IMR-90 (cell line): ENCODE measurements at regions not wholly inside any gene's neighbourhood (a gene's known extent, or its start where the extent isn't known, plus 50 kb on each side); places are given as distances from the start of the nearest gene placed in this dataset.

Source experiments
- ATAC-seq: fragments of 200-7000 bp; cut with Tn5 transposase; 2 replicates; pipeline ENCODE4 v1.9.1; 2020; ENCODE audit warnings: low read depth, mild to moderate bottlenecking, moderate library complexity
- BruUV-seq: library from RNA; stranded (reverse); fragments of 400-500 nt; replicated peaks from 2 replicates; lab custom pipeline; 2021; lab: Mats Ljungman, UMichigan
- CTCF ChIA-PET: fragments of 300-600 bp; formaldehyde crosslinking; extraction: SDS; loops from one replicate; lab custom pipeline; 2021; ENCODE audit warnings: antibody characterized with exemption; lab: Yijun Ruan, JAX
- POLR2A ChIA-PET: fragments of 300-600 bp; sonication (Branson Sonifier 250); formaldehyde crosslinking; loops from one replicate; lab custom pipeline; 2022; ENCODE audit warnings: antibody characterized with exemption; ENCODE audit not compliant: unreplicated experiment; lab: Charles Lee
- DNase-seq: peaks from one replicate; pipeline ENCODE4 v3.0.0; 2013
- H2AFZ ChIP-seq: replicated peaks from 2 replicates; pipeline ENCODE3; 2013; ENCODE audit warnings: low read length, mild to moderate bottlenecking; ENCODE audit not compliant: poor library complexity
- H2AK5ac ChIP-seq: 2 replicates; pipeline ENCODE4 v1.6.1; 2013; ENCODE audit warnings: low read depth, low read length, inconsistent platforms
- H2AK9ac ChIP-seq: replicated peaks from 2 replicates; pipeline ENCODE3; 2013; ENCODE audit warnings: mild to moderate bottlenecking, low read depth, low read length, moderate library complexity; ENCODE audit not compliant: poor library complexity
- H2BK120ac ChIP-seq: 2 replicates; pipeline ENCODE4 v1.6.1; 2013; ENCODE audit warnings: low read depth, low read length, inconsistent platforms
- H2BK15ac ChIP-seq: 3 replicates; pipeline ENCODE4 v1.6.1; 2013; ENCODE audit warnings: low read depth, low read length, inconsistent platforms
- H2BK20ac ChIP-seq: 2 replicates; pipeline ENCODE4 v1.6.1; 2013; ENCODE audit warnings: low read depth, mild to moderate bottlenecking, inconsistent platforms, low read length, moderate library complexity
- H2BK5ac ChIP-seq: 2 replicates; pipeline ENCODE4 v1.6.1; 2013; ENCODE audit warnings: mild to moderate bottlenecking, low read depth, low read length, inconsistent platforms; ENCODE audit not compliant: poor library complexity, severe bottlenecking
- H3K14ac ChIP-seq: replicated peaks from 2 replicates; pipeline ENCODE4 v1.6.1; 2013; ENCODE audit warnings: low read depth, low read length, inconsistent platforms
- H3K18ac ChIP-seq: 2 replicates; pipeline ENCODE4 v1.6.1; 2013; ENCODE audit warnings: low read depth, low read length, control low read depth
- H3K23ac ChIP-seq: 2 replicates; pipeline ENCODE4 v1.6.1; 2013; ENCODE audit warnings: low read depth, low read length, inconsistent platforms
- H3K27ac ChIP-seq: 2 replicates; pipeline ENCODE4 v1.5.1; 2013; ENCODE audit warnings: mild to moderate bottlenecking, control low read depth, low read length; ENCODE audit not compliant: insufficient read depth
- H3K27me3 ChIP-seq: 2 replicates; pipeline ENCODE4 v1.6.1; 2013; ENCODE audit warnings: low read length; ENCODE audit not compliant: control insufficient read depth, insufficient read depth
- H3K36me3 ChIP-seq: 2 replicates; pipeline ENCODE4 v1.6.1; 2013; ENCODE audit warnings: low read length, mixed read lengths; ENCODE audit not compliant: control insufficient read depth, insufficient read depth
- H3K4ac ChIP-seq: 2 replicates; pipeline ENCODE4 v1.6.1; 2013; ENCODE audit warnings: low read depth, low read length, inconsistent platforms
- H3K4me1 ChIP-seq: 2 replicates; pipeline ENCODE4 v1.6.1; 2013; ENCODE audit warnings: low read length, mixed read lengths; ENCODE audit not compliant: control insufficient read depth, insufficient read depth
- H3K4me2 ChIP-seq: 2 replicates; pipeline ENCODE4 v1.6.1; 2013; ENCODE audit warnings: low read depth, mild to moderate bottlenecking, control low read depth, low read length, moderate library complexity
- H3K4me3 ChIP-seq: 2 replicates; pipeline ENCODE4 v1.5.1; 2013; ENCODE audit warnings: low read depth, mild to moderate bottlenecking, control low read depth, low read length, moderate library complexity; ENCODE audit not compliant: insufficient read depth
- H3K56ac ChIP-seq: 2 replicates; pipeline ENCODE4 v1.6.1; 2013; ENCODE audit warnings: low read length, inconsistent platforms; ENCODE audit not compliant: insufficient read depth; ENCODE audit errors: extremely low read depth
- H3K79me1 ChIP-seq, 2 experiments: 2 replicates each; pipeline ENCODE4 v1.6.1; 2013; ENCODE audit warnings: low read length in 2 of 2, inconsistent platforms in 1 of 2, low read depth in 1 of 2
- H3K9ac ChIP-seq: 2 replicates; pipeline ENCODE4 v1.6.1; 2013; ENCODE audit warnings: low read depth, low read length, control low read depth
- H3K9me1 ChIP-seq: 2 replicates; pipeline ENCODE4 v1.6.1; 2013; ENCODE audit warnings: low read length, inconsistent platforms; ENCODE audit not compliant: insufficient read depth
- H3K9me3 ChIP-seq: 2 replicates; pipeline ENCODE4 v1.6.1; 2013; ENCODE audit warnings: low read length; ENCODE audit not compliant: control insufficient read depth, insufficient read depth
- H4K20me1 ChIP-seq: 2 replicates; pipeline ENCODE4 v1.6.1; 2013; ENCODE audit warnings: low read length, inconsistent platforms; ENCODE audit not compliant: insufficient read depth
- H4K5ac ChIP-seq: 2 replicates; pipeline ENCODE4 v1.6.1; 2013; ENCODE audit warnings: mild to moderate bottlenecking, low read depth, low read length, control low read depth
- H4K8ac ChIP-seq, 2 experiments: 2 replicates each; pipeline ENCODE4 v1.6.1; 2013; ENCODE audit warnings: low read depth in 2 of 2, low read length in 2 of 2, control low read depth in 1 of 2, inconsistent platforms in 1 of 2
- H4K91ac ChIP-seq: 2 replicates; pipeline ENCODE4 v1.6.1; 2013; ENCODE audit warnings: low read depth, low read length, inconsistent platforms; ENCODE audit not compliant: insufficient read depth
- BHLHE40 ChIP-seq: fragments of 150-350 bp; IDR thresholded peaks from 2 replicates; pipeline ENCODE4 v1.6.1; 2016; ENCODE audit warnings: mild to moderate bottlenecking, low read depth, low read length
- CEBPB ChIP-seq: IDR thresholded peaks from 2 replicates; pipeline ENCODE4 v1.6.1; 2012; ENCODE audit warnings: low read depth, low read length, improper control_type of control experiment
- CHD1 ChIP-seq: IDR thresholded peaks from 2 replicates; pipeline ENCODE4 v1.6.1; 2012; ENCODE audit warnings: low read depth, low read length, improper control_type of control experiment
- CTCF ChIP-seq: conservative IDR thresholded peaks from 2 replicates; pipeline ENCODE4 v1.5.1; 2012; ENCODE audit warnings: mild to moderate bottlenecking, low read depth, low read length, improper control_type of control experiment
- ELK1 ChIP-seq: fragments of 150-350 bp; IDR thresholded peaks from 2 replicates; pipeline ENCODE4 v1.6.1; 2016; ENCODE audit warnings: low read depth, mild to moderate bottlenecking, low read length, moderate library complexity, borderline replicate concordance
- FOS ChIP-seq: fragments of 150-350 bp; IDR thresholded peaks from 2 replicates; pipeline ENCODE4 v1.6.1; 2016; ENCODE audit warnings: low read depth, low read length
- MAFK ChIP-seq: IDR thresholded peaks from 2 replicates; pipeline ENCODE4 v1.6.1; 2012; ENCODE audit warnings: low read depth, low read length, improper control_type of control experiment
- MAZ ChIP-seq: IDR thresholded peaks from 2 replicates; pipeline ENCODE4 v1.6.1; 2012; ENCODE audit warnings: low read depth, mild to moderate bottlenecking, low read length, improper control_type of control experiment, moderate library complexity, borderline replicate concordance
- MXI1 ChIP-seq: IDR thresholded peaks from 2 replicates; pipeline ENCODE4 v1.6.1; 2012; ENCODE audit warnings: low read depth, mild to moderate bottlenecking, low read length, moderate library complexity, borderline replicate concordance
- NFE2L2 ChIP-seq: fragments of 150-350 bp; IDR thresholded peaks from 2 replicates; pipeline ENCODE4 v1.6.1; 2016; ENCODE audit warnings: low read depth, mild to moderate bottlenecking, low read length
- POLR2A ChIP-seq: IDR thresholded peaks from 2 replicates; pipeline ENCODE4 v1.6.1; 2012; ENCODE audit warnings: mild to moderate bottlenecking, low read depth, low read length
- RCOR1 ChIP-seq: IDR thresholded peaks from 2 replicates; pipeline ENCODE4 v1.6.1; 2012; ENCODE audit warnings: mild to moderate bottlenecking, low read length, improper control_type of control experiment; ENCODE audit not compliant: insufficient replicate concordance
- RFX5 ChIP-seq: IDR thresholded peaks from 2 replicates; pipeline ENCODE4 v1.8.0; 2012; ENCODE audit warnings: low read depth, mild to moderate bottlenecking, low read length, moderate library complexity
- SMC3 ChIP-seq: fragments of 150-350 bp; IDR thresholded peaks from 2 replicates; pipeline ENCODE4 v1.6.1; 2016; ENCODE audit warnings: low read depth, mild to moderate bottlenecking, antibody characterized with exemption, low read length, moderate library complexity
- WGBS, 2 experiments: methylation state at CpG; one replicate each; pipeline versions ENCODE4 v1.1.5 to v1.1.7; 2013; ENCODE audit warnings: missing lambda C conversion rate in 2 of 2; ENCODE audit not compliant: insufficient read length in 1 of 2; ENCODE audit errors: extremely low coverage in 2 of 2; 5-methylcytosine and 5-hydroxymethylcytosine counted together
- dilution Hi-C: fragments of 300-500 bp; cut with HindIII; formaldehyde crosslinking; loops from one replicate; pipeline ENCODE4 v1.14.3; 2018; ENCODE audit warnings: low sequenced_read_pairs; ENCODE audit not compliant: unreplicated experiment
- in situ Hi-C: fragments of 300-500 bp; cut with MboI; formaldehyde crosslinking; loops from 3 replicates; pipeline ENCODE4 v1.14.3; 2019; ENCODE audit warnings: low sequenced_read_pairs, inconsistent platforms, mixed read lengths
- intact Hi-C: fragments of 100-400 bp; cut with micrococcal nuclease; formaldehyde crosslinking; loops from 2 replicates; pipeline ENCODE4 v1.10.0; 2022

GRCh38 chr3:40719660-40720287 lies 195.0 kb downstream of the ZNF621 start:
- Histone ChIP-seq H3K4me1 (no peaks in the 10 kb centered on the region), H3K4ac (no peak overlapping the region), H4K5ac (no peak overlapping the region), H3K9ac (no peak overlapping the region), H3K23ac (no peak overlapping the region), H3K4me2 (no peak overlapping the region), H2AFZ (no peak overlapping the region), H3K27me3 (no peaks in the 10 kb centered on the region), H2BK120ac (no peak overlapping the region), H4K91ac (no peak overlapping the region), H3K18ac (no peak overlapping the region), H3K9me3 (peaks cover 2% of the 10 kb centered on the region; the same call in 1 of the 2 replicates), H3K9me1 (no peaks in the 10 kb centered on the region), H4K20me1 (no peaks in the 10 kb centered on the region), H2BK15ac (no peak overlapping the region), H2BK5ac (no peak overlapping the region), H2AK9ac (no peak overlapping the region), H3K36me3 (no peaks in the 10 kb centered on the region), H2BK20ac (no peak overlapping the region), H4K8ac (no peak overlapping the region), H2AK5ac (no peak overlapping the region), H3K79me1 (no peaks in the 10 kb centered on the region), H3K4me3 (no peak overlapping the region), H3K27ac (no peak overlapping the region), H3K56ac (no peak overlapping the region), H3K14ac (no peak overlapping the region)
- BruUV-seq: no TSS peak
- DNase-seq (no peak), ATAC-seq (no peak)
- POLR2A ChIA-PET: no interaction called here
- WGBS, 2 experiments: 10% methylated on average over 2 of the region's 11 CpGs; no CpG with 5 or more reads in 1 of the 2 experiments
- CTCF ChIA-PET: no interaction called here
- dilution Hi-C loops: no loop called here
- TF ChIP-seq FOS (no peak), SMC3 (no peak), MAZ (no peak), POLR2A (no peak), NFE2L2 (no peak), ELK1 (no peak), CHD1 (no peak), BHLHE40 (no peak), MXI1 (no peak), RFX5 (no peak), MAFK (no peak), CTCF (no peak), CEBPB (no peak), RCOR1 (no peak)
- in situ Hi-C loops: no loop called here
- intact Hi-C loops: no loop called here
